RCC 7860 (cell line): ENCODE measurements at regions not wholly inside any gene's neighbourhood (a gene's known extent, or its start where the extent isn't known, plus 50 kb on each side); places are given as distances from the start of the nearest gene placed in this dataset.
"Not testable (repeated sequence)": the region's sequence is repeated elsewhere in the genome, so short reads cannot be mapped to it uniquely, and the experiment has no call there.

Experiments
- DNase-seq: peaks from one replicate; pipeline ENCODE4 v3.0.0-alpha.2; 2015; ENCODE audit warnings: low spot score
- FAIRE-seq: peaks from 2 replicates; lab custom pipeline; 2012; peaks lifted over from hg19 to GRCh38; lab: Jason Lieb, UNC

GRCh38 chr6:21708320-21708580, 114.7 kb downstream of the SOX4 start:
- DNase-seq: no peak
- FAIRE-seq: no peak

- FAIRE-seq (no peak), DNase-seq (no peak)
Measured at GRCh38 chr6:21710216-21710615, 116.7 kb downstream of the SOX4 start.

- FAIRE-seq: no peak
- no peak for DNase-seq
Measured at GRCh38 chr6:21710908-21711627, 117.5 kb downstream of the SOX4 start.

GRCh38 chr6:21712213-21712612, 118.7 kb downstream of the SOX4 start:
- no peak for DNase-seq
- no peak for FAIRE-seq

GRCh38 chr6:21713481-21713880, 119.9 kb downstream of the SOX4 start:
- DNase-seq (no peak), FAIRE-seq (no peak)

- FAIRE-seq (no peak), DNase-seq (no peak)
Measured at GRCh38 chr6:21715180-21715579, 121.6 kb downstream of the SOX4 start.

GRCh38 chr6:21722510-21722909, 129.0 kb downstream of the SOX4 start:
- no peak for DNase-seq
- FAIRE-seq: no peak

- FAIRE-seq: no peak
- DNase-seq: no peak
Measured at GRCh38 chr6:21726676-21727075, 133.1 kb downstream of the SOX4 start.

- no peak for FAIRE-seq
- DNase-seq: no peak
Measured at GRCh38 chr6:21728141-21728540, 134.6 kb downstream of the SOX4 start.

- DNase-seq (no peak), FAIRE-seq (no peak)
Measured at GRCh38 chr6:21729431-21729830, 135.9 kb downstream of the SOX4 start.

GRCh38 chr6:21730533-21730932, 137.0 kb downstream of the SOX4 start:
- DNase-seq: no peak
- FAIRE-seq: no peak

GRCh38 chr6:21731411-21732031, 138.0 kb downstream of the SOX4 start:
- FAIRE-seq (peak; percentile 94), DNase-seq (peak; percentile 83)

GRCh38 chr6:21732032-21732730, 138.6 kb downstream of the SOX4 start:
- not testable (repeated sequence) for DNase-seq, FAIRE-seq

- DNase-seq: peak; percentile 63
- FAIRE-seq: peak; percentile 79
Measured at GRCh38 chr6:21732731-21733130, 139.2 kb downstream of the SOX4 start.

- FAIRE-seq (no peak), DNase-seq (no peak)
Measured at GRCh38 chr6:21733311-21733710, 139.8 kb downstream of the SOX4 start.

GRCh38 chr6:21734204-21734603, 140.7 kb downstream of the SOX4 start:
- FAIRE-seq: no peak

GRCh38 chr6:21738180-21739094, 144.9 kb downstream of the SOX4 start:
- FAIRE-seq (no peak), DNase-seq (no peak)

More at GRCh38 chr6:21734204-21734603, 140.7 kb downstream of the SOX4 start:
- DNase-seq: no peak

GRCh38 chr6:21739241-21739640, 145.7 kb downstream of the SOX4 start:
- FAIRE-seq: no peak

GRCh38 chr6:21739838-21740237, 146.3 kb downstream of the SOX4 start:
- DNase-seq (no peak), FAIRE-seq (no peak)

More at GRCh38 chr6:21739241-21739640, 145.7 kb downstream of the SOX4 start:
- DNase-seq: no peak

- no peak for DNase-seq
- no peak for FAIRE-seq
Measured at GRCh38 chr6:21740376-21741124, 147.0 kb downstream of the SOX4 start.
